ENCODE measurements at regions not wholly inside any gene's neighbourhood (a gene's known extent, or its start where the extent isn't known, plus 50 kb on each side); places are given as distances from the start of the nearest gene placed in this dataset.

GRCh38 chr2:379778-380177 is 91.9 kb upstream of the ALKAL2 start:
- FAIRE-seq (no peak), DNase-seq (ENCODE audit: insufficient read length, low spot score) (no peak)

GRCh38 chr2:378364-378763 is 90.5 kb upstream of the ALKAL2 start:
- no peak for FAIRE-seq
- TF ChIP-seq POLR2A (IDR thresholded peaks at IDR 0.05; ENCODE audit: low read depth, low read length) (no peak), PAX5 (IDR thresholded peaks at IDR 0.05; ENCODE audit: insufficient read depth, low read length, severe bottlenecking) (no peak), POLR2AphosphoS5 (IDR thresholded peaks at IDR 0.05; ENCODE audit: low read depth, low read length) (no peak), POU2F2 (IDR thresholded peaks at IDR 0.05; ENCODE audit: low read depth, low read length) (no peak), SPI1 (IDR thresholded peaks at IDR 0.05; ENCODE audit: low read depth, low read length) (no peak)

More at GRCh38 chr2:379778-380177, 91.9 kb upstream of the ALKAL2 start:
- no peak for TF ChIP-seq PAX5 (IDR thresholded peaks at IDR 0.05; ENCODE audit: insufficient read depth, low read length, severe bottlenecking)
- TF ChIP-seq TAF1 (IDR thresholded peaks at IDR 0.05; ENCODE audit: low read depth, low read length): no peak
- TF ChIP-seq SPI1 (IDR thresholded peaks at IDR 0.05; ENCODE audit: low read depth, low read length): no peak
- no peak for TF ChIP-seq POLR2A (IDR thresholded peaks at IDR 0.05; ENCODE audit: low read depth, low read length)
- TF ChIP-seq POLR2AphosphoS5 (IDR thresholded peaks at IDR 0.05; ENCODE audit: low read depth, low read length): no peak
- no peak for TF ChIP-seq POU2F2 (IDR thresholded peaks at IDR 0.05; ENCODE audit: low read depth, low read length)

GRCh38 chr2:377414-377813 is 89.5 kb upstream of the ALKAL2 start:
- no peak for FAIRE-seq
- no peak for TF ChIP-seq POLR2AphosphoS5 (IDR thresholded peaks at IDR 0.05; ENCODE audit: low read depth, low read length)
- no peak for TF ChIP-seq TAF1 (IDR thresholded peaks at IDR 0.05; ENCODE audit: low read depth, low read length)
- TF ChIP-seq PAX5 (IDR thresholded peaks at IDR 0.05; ENCODE audit: insufficient read depth, low read length, severe bottlenecking): no peak
- no peak for TF ChIP-seq POLR2A (IDR thresholded peaks at IDR 0.05; ENCODE audit: low read depth, low read length)
- no peak for TF ChIP-seq SPI1 (IDR thresholded peaks at IDR 0.05; ENCODE audit: low read depth, low read length)
- TF ChIP-seq POU2F2 (IDR thresholded peaks at IDR 0.05; ENCODE audit: low read depth, low read length): no peak
- DNase-seq (ENCODE audit: insufficient read length, low spot score): no peak

More at GRCh38 chr2:378364-378763, 90.5 kb upstream of the ALKAL2 start:
- no peak for DNase-seq (ENCODE audit: insufficient read length, low spot score)

- TF ChIP-seq SPI1 (IDR thresholded peaks at IDR 0.05; ENCODE audit: low read depth, low read length) (no peak), POU2F2 (IDR thresholded peaks at IDR 0.05; ENCODE audit: low read depth, low read length) (no peak), TAF1 (IDR thresholded peaks at IDR 0.05; ENCODE audit: low read depth, low read length) (no peak), POLR2AphosphoS5 (IDR thresholded peaks at IDR 0.05; ENCODE audit: low read depth, low read length) (no peak), POLR2A (IDR thresholded peaks at IDR 0.05; ENCODE audit: low read depth, low read length) (no peak), PAX5 (IDR thresholded peaks at IDR 0.05; ENCODE audit: insufficient read depth, low read length, severe bottlenecking) (no peak)
- DNase-seq (ENCODE audit: insufficient read length, low spot score): no peak
- FAIRE-seq: no peak
Measured at GRCh38 chr2:375956-376307, 88.0 kb upstream of the ALKAL2 start.

- no peak for FAIRE-seq
Measured at GRCh38 chr2:375270-375955, 87.5 kb upstream of the ALKAL2 start.

GRCh38 chr2:368386-368785 is 80.5 kb upstream of the ALKAL2 start:
- FAIRE-seq (no peak), DNase-seq (ENCODE audit: insufficient read length, low spot score) (no peak)
- TF ChIP-seq SPI1 (IDR thresholded peaks at IDR 0.05; ENCODE audit: low read depth, low read length) (no peak), POLR2AphosphoS5 (IDR thresholded peaks at IDR 0.05; ENCODE audit: low read depth, low read length) (no peak), TAF1 (IDR thresholded peaks at IDR 0.05; ENCODE audit: low read depth, low read length) (no peak), PAX5 (IDR thresholded peaks at IDR 0.05; ENCODE audit: insufficient read depth, low read length, severe bottlenecking) (no peak), POLR2A (IDR thresholded peaks at IDR 0.05; ENCODE audit: low read depth, low read length) (no peak), POU2F2 (IDR thresholded peaks at IDR 0.05; ENCODE audit: low read depth, low read length) (no peak)

More at GRCh38 chr2:375270-375955, 87.5 kb upstream of the ALKAL2 start:
- DNase-seq (ENCODE audit: insufficient read length, low spot score): no peak
- TF ChIP-seq POU2F2 (IDR thresholded peaks at IDR 0.05; ENCODE audit: low read depth, low read length): no peak

- TF ChIP-seq POLR2AphosphoS5 (IDR thresholded peaks at IDR 0.05; ENCODE audit: low read depth, low read length) (no peak), POU2F2 (IDR thresholded peaks at IDR 0.05; ENCODE audit: low read depth, low read length) (no peak), TAF1 (IDR thresholded peaks at IDR 0.05; ENCODE audit: low read depth, low read length) (no peak), PAX5 (IDR thresholded peaks at IDR 0.05; ENCODE audit: insufficient read depth, low read length, severe bottlenecking) (no peak), POLR2A (IDR thresholded peaks at IDR 0.05; ENCODE audit: low read depth, low read length) (no peak), SPI1 (IDR thresholded peaks at IDR 0.05; ENCODE audit: low read depth, low read length) (no peak)
- no peak for DNase-seq (ENCODE audit: insufficient read length, low spot score)
- FAIRE-seq: no peak
Measured at GRCh38 chr2:367246-367645, 79.4 kb upstream of the ALKAL2 start.

- FAIRE-seq: no peak
- no peak for TF ChIP-seq PAX5 (IDR thresholded peaks at IDR 0.05; ENCODE audit: insufficient read depth, low read length, severe bottlenecking)
- TF ChIP-seq SPI1 (IDR thresholded peaks at IDR 0.05; ENCODE audit: low read depth, low read length): no peak
- no peak for TF ChIP-seq POLR2A (IDR thresholded peaks at IDR 0.05; ENCODE audit: low read depth, low read length)
- TF ChIP-seq POU2F2 (IDR thresholded peaks at IDR 0.05; ENCODE audit: low read depth, low read length): no peak
- TF ChIP-seq POLR2AphosphoS5 (IDR thresholded peaks at IDR 0.05; ENCODE audit: low read depth, low read length): no peak
- TF ChIP-seq TAF1 (IDR thresholded peaks at IDR 0.05; ENCODE audit: low read depth, low read length): no peak
- DNase-seq (ENCODE audit: insufficient read length, low spot score): no peak
Measured at GRCh38 chr2:366706-367105, 78.8 kb upstream of the ALKAL2 start.

GRCh38 chr2:365367-366275 is 77.7 kb upstream of the ALKAL2 start:
- no peak for FAIRE-seq

More at GRCh38 chr2:365367-366275, 77.7 kb upstream of the ALKAL2 start:
- DNase-seq (ENCODE audit: insufficient read length, low spot score): no peak
- TF ChIP-seq PAX5 (IDR thresholded peaks at IDR 0.05; ENCODE audit: insufficient read depth, low read length, severe bottlenecking) (no peak), POU2F2 (IDR thresholded peaks at IDR 0.05; ENCODE audit: low read depth, low read length) (no peak)

Data from GM12891 (cell line).